BE2C (cell line): ENCODE measurements at regions not wholly inside any gene's neighbourhood (a gene's known extent, or its start where the extent isn't known, plus 50 kb on each side); places are given as distances from the start of the nearest gene placed in this dataset.
"Not testable (repeated sequence)": the region's sequence is repeated elsewhere in the genome, so short reads cannot be mapped to it uniquely, and the experiment has no call there.

Experiments used
- DNase-seq: peaks from one replicate; pipeline ENCODE4 v3.0.0-alpha.2; 2020
- H3K27me3 ChIP-seq: fragments of 250-450 bp; sonication (Bioruptor Pico); 2 replicates; pipeline ENCODE4 v1.5.1; 2020; ENCODE audit warnings: mild to moderate bottlenecking
- H3K36me3 ChIP-seq: fragments of 250-450 bp; sonication (Bioruptor Pico); 2 replicates; pipeline ENCODE4 v1.5.1; 2020; ENCODE audit warnings: mild to moderate bottlenecking
- H3K4me1 ChIP-seq: fragments of 250-450 bp; sonication (Bioruptor Pico); 2 replicates; pipeline ENCODE4 v1.5.1; 2020
- H3K4me3 ChIP-seq: 2 replicates; pipeline ENCODE4 v1.5.1; 2011; ENCODE audit warnings: low read depth, low read length
- H3K9me3 ChIP-seq: fragments of 250-450 bp; sonication (Bioruptor Pico); 2 replicates; pipeline ENCODE4 v1.5.1; 2020
- TF ChIP-seq, protein P1 (sequence below): IDR thresholded peaks from 2 replicates; pipeline ENCODE4 v1.5.1; 2012; ENCODE audit warnings: mild to moderate bottlenecking, low read depth, low read length

DNA sequence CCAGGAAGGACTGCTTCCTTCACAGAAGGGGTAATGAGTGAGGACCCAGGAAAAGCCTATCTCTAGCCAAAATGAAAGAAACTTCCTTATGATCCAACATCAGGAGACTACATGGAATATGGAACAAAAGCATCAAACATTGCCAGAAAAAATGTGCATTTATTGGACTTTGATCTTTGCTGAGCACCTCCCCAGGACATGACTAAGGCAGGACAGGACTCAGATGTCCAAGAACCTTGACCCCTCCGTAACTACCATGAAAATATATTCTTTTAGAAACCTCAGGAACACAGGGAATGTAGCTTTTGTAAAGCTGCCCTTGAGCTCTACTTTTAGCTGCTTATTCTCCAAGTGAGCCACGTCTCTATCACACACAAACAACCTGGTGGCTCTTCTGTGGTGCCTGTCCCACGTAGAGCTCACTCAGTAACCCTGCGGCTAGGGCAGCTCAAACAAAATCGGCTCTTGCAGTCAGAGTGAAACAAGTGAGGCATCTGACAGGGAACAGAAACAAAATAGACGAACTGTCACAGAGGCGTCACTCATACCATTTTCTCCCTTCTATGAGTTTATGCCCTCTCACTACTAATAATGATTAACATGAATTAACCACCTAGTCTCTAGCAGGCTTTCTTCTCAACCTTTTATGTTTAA, 471.5 kb upstream of the API5 start:
- no peak for DNase-seq
- TF ChIP-seq, protein P1, sequence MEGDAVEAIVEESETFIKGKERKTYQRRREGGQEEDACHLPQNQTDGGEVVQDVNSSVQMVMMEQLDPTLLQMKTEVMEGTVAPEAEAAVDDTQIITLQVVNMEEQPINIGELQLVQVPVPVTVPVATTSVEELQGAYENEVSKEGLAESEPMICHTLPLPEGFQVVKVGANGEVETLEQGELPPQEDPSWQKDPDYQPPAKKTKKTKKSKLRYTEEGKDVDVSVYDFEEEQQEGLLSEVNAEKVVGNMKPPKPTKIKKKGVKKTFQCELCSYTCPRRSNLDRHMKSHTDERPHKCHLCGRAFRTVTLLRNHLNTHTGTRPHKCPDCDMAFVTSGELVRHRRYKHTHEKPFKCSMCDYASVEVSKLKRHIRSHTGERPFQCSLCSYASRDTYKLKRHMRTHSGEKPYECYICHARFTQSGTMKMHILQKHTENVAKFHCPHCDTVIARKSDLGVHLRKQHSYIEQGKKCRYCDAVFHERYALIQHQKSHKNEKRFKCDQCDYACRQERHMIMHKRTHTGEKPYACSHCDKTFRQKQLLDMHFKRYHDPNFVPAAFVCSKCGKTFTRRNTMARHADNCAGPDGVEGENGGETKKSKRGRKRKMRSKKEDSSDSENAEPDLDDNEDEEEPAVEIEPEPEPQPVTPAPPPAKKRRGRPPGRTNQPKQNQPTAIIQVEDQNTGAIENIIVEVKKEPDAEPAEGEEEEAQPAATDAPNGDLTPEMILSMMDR: no peak
- Histone ChIP-seq H3K4me3 (no peak overlapping the region), H3K4me1 (no peaks in the 10 kb centered on the region), H3K9me3 (no peaks in the 10 kb centered on the region), H3K27me3 (no peaks in the 10 kb centered on the region), H3K36me3 (no peaks in the 10 kb centered on the region)

DNA sequence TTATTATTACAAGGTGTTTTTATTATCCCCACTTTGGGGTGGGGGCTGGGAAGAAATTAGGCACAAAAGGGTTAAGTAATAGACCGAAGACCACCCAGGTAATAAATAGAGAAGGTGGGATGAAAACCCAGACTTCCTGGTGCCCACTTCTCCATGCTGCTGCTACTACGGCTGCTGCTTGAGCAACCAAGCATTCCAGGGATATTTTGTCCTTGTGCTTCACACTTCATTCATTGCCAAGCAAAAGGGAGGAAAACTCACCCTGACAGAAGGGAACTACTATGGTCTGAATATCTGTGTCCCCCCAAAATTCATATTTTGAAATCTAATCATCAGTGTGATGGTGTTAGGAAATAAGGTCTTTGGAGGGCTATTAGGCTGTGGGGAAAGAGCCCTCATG, 470.9 kb upstream of the API5 start:
- Histone ChIP-seq H3K36me3 (no peaks in the 10 kb centered on the region), H3K4me1 (no peaks in the 10 kb centered on the region), H3K4me3 (no peak overlapping the region), H3K27me3 (no peaks in the 10 kb centered on the region), H3K9me3 (no peaks in the 10 kb centered on the region)
- no peak for DNase-seq
- TF ChIP-seq, protein P1: no peak

DNA sequence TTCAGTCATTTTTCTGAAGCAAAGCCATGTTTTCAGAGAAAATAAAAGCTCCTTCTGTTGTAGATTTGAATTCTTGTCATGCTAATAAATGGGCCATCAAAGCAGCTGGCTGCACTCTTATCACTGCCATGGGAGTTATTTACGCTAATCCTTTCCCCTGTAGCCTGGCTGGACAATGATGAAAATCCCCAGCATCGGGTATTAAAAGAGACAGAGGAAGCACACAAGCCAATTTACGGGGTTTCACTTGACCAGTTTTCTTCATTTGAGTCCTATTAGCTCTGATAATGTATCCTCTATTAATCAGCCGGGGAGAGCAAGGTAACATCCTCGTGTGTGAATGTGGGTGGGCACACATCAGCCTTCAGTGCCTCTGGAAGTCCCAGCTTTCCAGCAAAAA, 470.2 kb upstream of the API5 start:
- Histone ChIP-seq H3K9me3 (no peaks in the 10 kb centered on the region), H3K4me3 (no peak overlapping the region), H3K36me3 (no peaks in the 10 kb centered on the region), H3K4me1 (no peaks in the 10 kb centered on the region), H3K27me3 (no peaks in the 10 kb centered on the region)
- TF ChIP-seq, protein P1: no peak
- DNase-seq: peak; percentile 6

DNA sequence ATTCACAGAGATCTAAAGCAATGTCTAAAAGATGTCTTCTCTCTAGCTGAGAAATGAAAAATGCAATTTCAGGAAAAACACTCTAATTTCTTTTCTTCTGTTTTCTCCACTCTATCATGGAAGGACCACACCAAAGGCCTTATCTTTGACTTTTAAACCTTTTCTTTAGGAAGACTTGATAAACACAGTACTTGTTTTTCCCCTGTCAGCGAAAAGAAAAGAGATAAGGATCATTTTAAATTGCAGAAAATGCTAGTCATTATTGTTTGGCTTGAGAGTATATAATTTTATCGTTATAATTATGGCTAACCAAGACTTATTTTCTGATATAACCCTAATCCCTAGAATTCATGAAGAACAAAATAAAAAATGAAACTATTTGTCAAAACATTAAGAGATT, 462.4 kb upstream of the API5 start:
- no peaks in the 10 kb centered on the region for H3K27me3 ChIP-seq
- H3K4me1 ChIP-seq: no peaks in the 10 kb centered on the region
- no peak overlapping the region for H3K4me3 ChIP-seq
- no peak for DNase-seq
- no peaks in the 10 kb centered on the region for H3K36me3 ChIP-seq
- H3K9me3 ChIP-seq: no peaks in the 10 kb centered on the region
- TF ChIP-seq, protein P1: no peak

DNA sequence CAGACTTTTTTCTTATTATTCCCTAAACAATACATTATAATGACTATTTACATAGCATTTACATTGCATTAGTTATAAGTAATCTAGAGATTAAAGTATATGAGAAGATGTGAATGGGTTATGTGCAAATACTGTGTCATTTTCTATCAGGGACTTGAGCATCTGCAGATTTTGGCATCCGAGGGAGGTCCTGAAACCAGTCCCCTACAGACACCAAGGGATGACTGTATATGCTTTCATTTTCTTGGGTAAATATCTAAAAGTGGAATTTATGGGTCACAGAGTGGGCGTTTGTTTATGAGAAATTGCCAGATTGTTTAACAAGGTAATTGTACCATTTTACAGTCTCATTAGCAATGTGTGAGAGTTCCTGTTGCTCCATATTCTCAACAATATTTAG, 454.5 kb upstream of the API5 start:
- Histone ChIP-seq H3K27me3 (no peaks in the 10 kb centered on the region), H3K36me3 (no peaks in the 10 kb centered on the region), H3K4me3 (no peak overlapping the region), H3K4me1 (no peaks in the 10 kb centered on the region), H3K9me3 (no peaks in the 10 kb centered on the region)
- no peak for DNase-seq
- TF ChIP-seq, protein P1: no peak

DNA sequence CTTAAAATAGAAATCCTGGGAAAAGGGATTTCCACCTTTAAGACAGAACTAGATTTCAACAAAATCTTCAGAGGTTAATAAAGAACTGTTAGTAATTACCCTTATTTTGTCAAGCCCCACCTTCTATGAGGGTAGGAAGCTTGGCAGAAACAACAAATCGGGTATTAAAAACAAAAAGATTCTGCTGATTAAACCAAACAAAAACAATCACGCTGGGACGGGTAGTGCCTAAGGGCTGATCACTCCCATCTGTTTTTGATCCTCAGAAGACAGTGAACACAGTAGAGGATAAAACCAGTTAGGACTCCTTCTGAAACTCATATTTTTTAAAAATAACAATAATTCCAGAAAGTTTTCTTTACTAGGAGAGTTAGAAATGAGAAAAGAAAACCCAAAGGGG, 441.3 kb upstream of the API5 start:
- no peak for DNase-seq
- Histone ChIP-seq H3K4me3 (no peak overlapping the region), H3K36me3 (no peaks in the 10 kb centered on the region), H3K27me3 (no peaks in the 10 kb centered on the region), H3K4me1 (no peaks in the 10 kb centered on the region), H3K9me3 (no peaks in the 10 kb centered on the region)
- TF ChIP-seq, protein P1: no peak

DNA sequence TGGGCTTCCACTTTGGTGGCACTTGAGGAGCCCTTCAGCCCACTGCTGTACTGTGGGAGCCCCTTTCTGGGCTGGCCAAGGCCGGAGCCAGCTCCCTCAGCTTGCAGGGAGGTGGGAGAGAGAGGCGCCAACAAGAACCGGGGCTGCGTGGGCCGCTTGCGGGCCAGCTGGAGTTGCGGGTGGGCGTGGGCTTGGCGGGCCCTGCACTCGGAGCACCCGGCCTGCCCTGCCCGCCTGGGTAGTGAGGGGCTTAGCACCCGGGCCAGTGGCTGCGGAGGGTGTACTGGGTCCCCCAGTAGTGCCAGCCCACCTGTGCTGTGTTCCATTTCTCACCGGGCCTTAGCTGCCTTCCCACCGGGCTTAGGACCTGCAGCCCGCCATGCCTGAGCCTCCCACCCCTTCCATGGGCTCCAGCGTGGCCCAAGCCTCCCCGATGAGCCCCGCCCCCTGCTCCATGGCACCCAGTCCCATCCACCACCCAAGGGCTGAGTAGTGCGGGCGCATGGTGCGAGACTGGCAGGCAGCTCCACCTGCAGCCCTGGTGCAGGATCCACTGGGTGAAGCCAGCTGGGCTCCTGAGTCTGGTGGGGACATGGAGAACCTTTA, 437.9 kb upstream of the API5 start:
- not testable (repeated sequence) for H3K9me3 ChIP-seq, H3K4me3 ChIP-seq, H3K27me3 ChIP-seq, DNase-seq, H3K36me3 ChIP-seq, H3K4me1 ChIP-seq

DNA sequence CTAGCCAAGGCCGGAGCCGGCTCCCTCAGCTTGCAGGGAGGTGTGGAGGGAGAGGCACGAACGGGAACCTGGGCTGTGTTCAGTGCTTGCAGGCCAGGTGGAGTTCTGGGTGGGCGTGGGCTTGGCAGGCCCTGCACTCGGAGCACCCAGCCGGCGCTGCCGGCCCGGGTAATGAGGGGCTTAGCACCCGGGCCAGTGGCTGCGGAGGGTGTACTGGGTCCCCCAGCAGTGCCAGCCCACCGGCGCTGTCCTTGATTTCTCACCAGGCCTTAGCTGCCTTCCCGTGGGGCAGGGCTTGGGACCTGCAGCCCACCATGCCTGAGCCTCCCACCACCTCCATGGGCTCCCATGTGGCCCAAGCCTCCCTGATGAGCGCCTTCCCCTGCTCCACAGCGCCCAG, 430.5 kb upstream of the API5 start:
- not testable (repeated sequence) for H3K9me3 ChIP-seq, H3K27me3 ChIP-seq, H3K4me1 ChIP-seq, H3K4me3 ChIP-seq, H3K36me3 ChIP-seq, DNase-seq
